ENCODE measurements at regions not wholly inside any gene's neighbourhood (a gene's known extent, or its start where the extent isn't known, plus 50 kb on each side); places are given as distances from the start of the nearest gene placed in this dataset.
"Not testable (repeated sequence)": the region's sequence is repeated elsewhere in the genome, so short reads cannot be mapped to it uniquely, and the experiment has no call there.

GRCh38 chr6:92231171-92231701 is 1188.1 kb downstream of the EPHA7 start:
- peak; percentile 57 for DNase-seq

- not testable (repeated sequence) for DNase-seq
Measured at GRCh38 chr6:92219987-92220386, 1199.4 kb downstream of the EPHA7 start.

DNA sequence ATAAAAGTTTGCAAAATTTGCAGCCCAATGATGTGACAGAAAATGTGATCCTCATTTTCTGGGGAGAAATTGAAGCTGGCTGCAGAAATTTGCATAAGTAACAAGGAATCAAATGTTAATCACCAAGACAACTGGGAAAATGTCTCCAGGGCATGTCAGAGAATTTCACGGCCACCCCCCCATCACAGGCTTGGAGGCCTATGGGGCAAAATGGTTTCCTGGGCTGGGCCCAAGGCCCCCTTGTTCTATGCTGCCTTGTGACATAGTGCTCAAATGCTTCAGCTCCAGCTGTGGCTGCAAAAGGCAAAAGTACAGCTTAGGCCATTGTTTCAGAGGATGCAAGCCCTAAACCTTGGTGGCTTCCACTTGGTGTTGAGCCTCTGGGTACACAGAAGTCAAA is 1202.6 kb downstream of the EPHA7 start:
- no peak for DNase-seq

GRCh38 chr6:92201618-92202017 is 1217.7 kb downstream of the EPHA7 start:
- DNase-seq: no peak

- no peak for DNase-seq
Measured at GRCh38 chr6:92196325-92196724, 1223.0 kb downstream of the EPHA7 start.

DNA sequence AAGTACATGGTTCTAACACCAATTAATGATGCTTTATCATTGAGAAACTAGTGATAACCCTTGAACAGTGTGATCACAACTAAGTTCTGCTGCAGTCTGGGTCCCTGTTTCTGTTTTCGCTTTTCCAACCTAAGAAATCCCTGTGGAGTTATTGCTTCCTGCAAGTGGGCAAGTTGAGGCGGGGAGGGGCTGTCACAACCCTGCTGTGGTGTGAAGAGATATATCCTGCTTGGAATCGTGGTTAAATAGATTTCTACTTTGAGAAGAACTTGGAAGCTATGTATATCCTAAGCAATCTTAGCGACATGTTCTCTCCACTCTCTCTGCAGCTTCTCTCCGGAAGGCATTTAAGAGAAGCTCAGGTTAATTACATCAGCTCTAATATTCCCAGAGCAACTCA is 1223.6 kb downstream of the EPHA7 start:
- no peak for DNase-seq

- no peak for DNase-seq
Measured at GRCh38 chr6:92188016-92188415, 1231.3 kb downstream of the EPHA7 start.

- DNase-seq: no peak
Measured at GRCh38 chr6:92184933-92185332, 1234.4 kb downstream of the EPHA7 start.

DNA sequence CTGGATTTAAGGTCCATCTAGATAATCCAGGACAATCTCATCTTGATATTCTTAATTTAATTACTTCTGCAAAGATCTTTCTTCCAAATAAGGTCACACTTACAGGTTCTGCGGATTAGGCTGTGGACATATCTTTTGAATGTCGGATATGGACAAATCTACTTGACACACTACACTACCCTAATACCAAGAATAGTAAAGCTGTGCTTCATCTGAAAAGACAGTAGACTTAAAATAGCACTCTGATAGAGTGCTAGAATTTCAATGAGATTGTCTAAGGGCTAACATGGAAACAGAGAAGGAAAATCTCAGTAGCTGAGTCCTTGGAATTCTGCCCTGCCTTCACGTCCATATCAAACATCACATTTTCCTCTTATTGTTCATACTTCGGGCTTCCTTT is 1238.0 kb downstream of the EPHA7 start:
- no peak for DNase-seq

GRCh38 chr6:92180090-92180489 is 1239.3 kb downstream of the EPHA7 start:
- no peak for DNase-seq

DNA sequence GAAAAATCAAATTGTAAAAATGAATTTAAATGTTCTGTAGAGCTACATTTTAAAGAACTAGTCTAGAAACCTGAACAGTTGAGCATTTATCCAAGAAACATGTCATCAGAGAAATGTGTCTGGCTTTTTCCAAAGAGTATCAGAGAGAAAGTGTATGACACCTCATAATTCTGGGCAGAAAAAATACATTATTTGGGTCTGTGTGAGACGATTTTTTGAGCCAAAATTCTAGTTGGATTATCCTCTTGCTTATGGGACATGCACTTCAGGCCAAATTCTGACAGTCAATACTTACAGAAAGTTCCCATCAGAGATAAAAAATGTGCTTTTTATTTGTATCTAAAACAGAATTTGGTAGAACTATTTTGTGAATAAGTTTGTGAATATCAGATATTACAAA is 1242.7 kb downstream of the EPHA7 start:
- no peak for DNase-seq

DNA sequence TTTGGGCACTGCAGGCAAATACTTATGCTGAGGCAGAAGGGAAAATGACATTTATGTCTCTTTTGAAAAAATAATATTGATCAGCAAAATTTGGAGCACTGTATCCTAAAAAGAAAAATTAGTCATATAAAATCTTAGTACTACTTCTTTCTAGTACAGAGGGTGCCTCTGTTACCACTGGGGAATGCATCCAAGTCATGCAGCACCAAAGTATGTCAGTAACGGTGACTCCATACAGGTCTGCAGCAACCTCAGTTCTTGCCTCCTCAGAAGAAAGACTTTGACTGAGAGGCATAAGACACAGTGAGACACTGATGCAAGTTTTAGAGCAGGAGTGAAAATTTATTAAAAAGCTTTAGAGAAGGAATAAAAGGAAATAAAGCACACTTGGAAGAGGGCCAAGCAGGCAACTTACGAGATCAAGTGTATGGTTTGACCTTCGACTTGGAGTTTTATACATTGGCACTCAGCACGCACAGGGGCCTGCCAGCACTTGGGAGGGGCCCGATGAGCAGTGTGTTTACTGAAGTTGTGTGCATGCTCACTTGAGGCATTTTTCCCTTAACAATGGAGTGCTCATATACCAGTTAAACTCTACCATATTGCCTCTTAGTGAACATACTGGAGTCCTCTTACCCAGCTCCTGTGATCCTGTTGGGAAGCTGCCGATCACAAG is 1244.8 kb downstream of the EPHA7 start:
- no peak for DNase-seq

GRCh38 chr6:92169506-92169905 is 1249.9 kb downstream of the EPHA7 start:
- DNase-seq: no peak

GRCh38 chr6:92166666-92167065 is 1252.7 kb downstream of the EPHA7 start:
- DNase-seq: no peak

DNA sequence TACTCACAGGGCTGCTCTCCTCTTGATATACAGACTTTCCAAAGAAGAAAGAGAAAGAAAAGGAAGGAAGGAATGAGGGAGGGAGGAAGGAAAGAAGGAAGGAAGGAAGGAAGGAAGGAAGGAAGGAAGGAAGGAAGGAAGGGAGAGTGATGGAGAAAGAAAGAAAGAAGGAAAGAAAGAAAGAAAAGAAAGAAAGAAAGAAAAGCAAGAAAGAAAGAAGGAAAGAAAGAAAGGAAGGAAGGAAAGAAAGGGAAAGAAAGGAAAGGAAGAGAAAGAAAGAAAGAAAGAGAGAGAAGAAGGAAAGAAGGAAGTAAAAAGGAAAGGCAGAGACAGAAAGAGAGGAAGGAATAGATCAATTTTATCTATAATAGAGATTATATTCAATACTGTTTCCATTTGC is 1257.4 kb downstream of the EPHA7 start:
- DNase-seq: no peak

DNA sequence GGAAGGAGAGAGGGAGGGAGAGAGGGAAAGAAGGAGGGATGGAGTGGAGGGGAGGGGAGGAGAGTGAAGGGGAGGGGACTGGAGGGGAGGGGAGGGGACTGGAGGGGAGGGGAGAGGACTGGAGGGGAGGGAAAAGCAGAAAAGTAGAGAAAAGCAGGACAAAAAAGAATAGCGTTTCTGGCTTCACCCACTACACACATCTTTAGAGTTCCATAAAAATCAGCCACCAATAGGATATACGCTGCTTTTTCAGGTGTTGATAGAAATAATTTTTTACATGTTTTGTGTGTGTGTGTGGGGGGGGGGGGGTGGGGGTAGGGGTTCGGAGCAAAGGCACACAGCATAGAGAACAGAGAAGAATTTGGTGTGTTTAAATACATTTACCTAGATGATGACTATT is 1259.1 kb downstream of the EPHA7 start:
- no peak for DNase-seq

DNA sequence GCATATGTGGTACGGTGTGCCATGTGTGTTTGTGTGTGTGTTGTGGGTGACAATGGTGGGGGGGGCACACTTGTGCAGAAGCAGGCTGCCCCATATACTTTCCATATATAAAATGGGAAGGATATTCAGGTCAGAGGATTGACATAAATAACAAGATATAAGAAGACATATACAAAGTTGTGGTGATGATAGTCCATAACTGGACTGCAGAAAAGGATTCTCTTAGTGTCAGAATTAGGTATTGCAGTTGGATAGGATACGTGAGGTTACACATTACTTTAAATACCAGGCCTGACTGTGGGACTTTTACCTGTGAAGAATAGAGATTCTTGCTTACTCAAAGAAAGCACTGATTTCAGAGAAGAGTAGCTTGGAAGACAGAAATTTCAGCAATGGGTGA is 1260.3 kb downstream of the EPHA7 start:
- no peak for DNase-seq

DNA sequence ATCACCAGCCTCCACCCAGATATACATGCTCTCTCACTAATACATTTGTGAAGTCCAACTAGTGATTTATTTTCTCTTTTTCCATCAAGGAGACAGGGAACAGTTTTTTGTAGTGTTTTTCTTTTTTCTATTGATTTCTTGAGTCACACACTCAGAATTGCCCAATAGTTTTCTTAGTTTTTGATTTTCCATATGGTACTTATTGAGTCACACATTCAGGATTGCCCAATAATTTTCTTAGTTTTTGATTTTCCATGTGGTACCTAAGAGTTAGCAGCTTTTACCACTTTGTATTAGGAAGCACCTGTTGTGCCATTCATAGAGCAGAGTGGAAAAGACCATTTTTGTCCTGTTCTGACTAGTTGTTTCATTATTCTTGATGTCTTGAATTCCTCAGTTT is 1268.8 kb downstream of the EPHA7 start:
- DNase-seq: no peak

GRCh38 chr6:92147246-92147645 is 1272.1 kb downstream of the EPHA7 start:
- no peak for DNase-seq

- DNase-seq: no peak
Measured at GRCh38 chr6:92139601-92140000, 1279.8 kb downstream of the EPHA7 start.

- DNase-seq: no peak
Measured at GRCh38 chr6:92132957-92133356, 1286.4 kb downstream of the EPHA7 start.

DNA sequence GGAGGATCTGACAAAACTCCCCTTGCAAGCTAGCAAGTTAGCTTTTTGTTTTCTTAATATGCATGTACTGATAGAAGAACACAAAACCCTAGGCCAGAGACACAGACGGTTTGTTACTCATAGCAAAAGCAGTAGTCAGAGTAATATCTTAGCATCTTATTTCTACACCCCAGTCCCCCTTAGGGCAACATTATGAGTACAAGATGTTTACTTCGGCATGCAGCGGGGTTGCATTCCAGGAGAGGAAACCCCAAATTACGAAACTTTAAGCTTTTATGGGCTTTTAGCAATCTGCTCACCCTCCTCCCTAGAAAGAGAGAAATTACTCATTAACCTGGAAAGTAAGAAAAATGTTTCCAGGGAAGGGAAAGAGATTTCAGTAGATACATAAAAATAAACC is 1286.9 kb downstream of the EPHA7 start:
- DNase-seq: no peak

DNA sequence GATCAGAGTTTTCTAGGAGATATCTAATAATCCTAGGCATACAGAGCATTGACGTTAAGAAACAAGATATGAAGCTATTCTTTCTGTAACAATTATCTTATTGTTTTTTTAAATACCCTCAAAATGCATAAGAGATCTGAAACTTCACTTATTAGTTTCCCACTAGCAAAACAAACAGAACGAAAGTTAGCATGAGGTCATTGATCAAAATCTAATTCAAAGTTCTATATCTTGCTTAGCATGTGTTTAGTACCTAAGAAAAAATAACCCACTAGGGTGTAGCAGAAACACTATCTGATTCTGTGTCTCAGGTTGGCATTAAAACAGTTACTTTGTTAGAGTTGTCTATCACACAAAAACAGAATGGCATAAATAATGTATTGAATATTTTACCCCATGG is 1288.4 kb downstream of the EPHA7 start:
- no peak for DNase-seq

- no peak for DNase-seq
Measured at GRCh38 chr6:92126983-92127382, 1292.4 kb downstream of the EPHA7 start.

- DNase-seq: no peak
Measured at GRCh38 chr6:92126088-92126487, 1293.3 kb downstream of the EPHA7 start.

Measured in NCI-H146 (cell line).